Hippocampal formation (tissue), 2 donors: ENCODE measurements at regions not wholly inside any gene's neighbourhood (a gene's known extent, or its start where the extent isn't known, plus 50 kb on each side); places are given as distances from the start of the nearest gene placed in this dataset.
"Not testable (repeated sequence)": the region's sequence is repeated elsewhere in the genome, so short reads cannot be mapped to it uniquely, and the experiment has no call there.

Experiments used
- DNase-seq, 2 donors: peaks; one replicate each; lab custom pipeline; 2025; lab: John Stamatoyannopoulos, UW

DNA sequence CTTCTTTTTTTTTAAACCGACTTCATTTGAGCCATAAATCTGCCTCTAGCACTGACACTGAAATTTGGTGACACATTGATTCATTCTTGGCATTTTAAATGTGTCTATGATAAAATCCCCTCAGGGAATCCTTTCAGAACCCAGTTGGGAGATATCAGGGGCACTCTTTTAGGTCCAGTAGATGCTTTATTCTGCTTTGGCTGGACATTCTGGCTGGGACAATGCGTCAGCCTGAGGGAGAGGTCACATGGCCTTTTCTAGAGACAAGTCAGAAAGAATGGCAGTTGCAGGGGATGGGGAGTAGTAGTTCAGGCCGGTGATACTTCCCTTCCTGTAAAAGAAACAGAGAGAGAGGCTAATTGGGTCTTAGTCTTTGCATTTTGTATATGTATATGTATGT lies 63.1 kb downstream of the TRIM43 start:
- DNase-seq = not testable (repeated sequence)

DNA sequence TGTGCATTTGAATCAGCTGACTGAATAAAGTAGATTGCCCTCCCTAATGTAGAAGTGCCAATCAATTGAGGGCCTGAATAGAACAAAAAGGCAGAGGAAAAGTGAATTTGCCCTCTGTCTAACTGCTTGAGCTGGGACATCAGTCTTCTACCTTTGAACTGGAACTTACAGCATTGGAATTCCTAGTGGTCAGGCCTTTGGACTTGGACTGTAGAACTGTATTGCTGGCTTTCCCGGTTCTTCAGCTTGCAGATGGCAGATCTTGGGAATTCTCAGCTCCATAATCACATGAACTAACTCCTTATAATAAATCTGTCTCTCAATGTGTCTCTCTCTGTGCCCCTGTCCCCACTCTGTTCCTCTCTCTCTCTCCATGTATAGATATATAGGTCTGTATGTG lies 64.8 kb downstream of the TRIM43 start:
- DNase-seq = not testable (repeated sequence)

- DNase-seq = not testable (repeated sequence)
Observed at GRCh38 chr2:95657937-95658336, 66.1 kb downstream of the TRIM43 start.

DNA sequence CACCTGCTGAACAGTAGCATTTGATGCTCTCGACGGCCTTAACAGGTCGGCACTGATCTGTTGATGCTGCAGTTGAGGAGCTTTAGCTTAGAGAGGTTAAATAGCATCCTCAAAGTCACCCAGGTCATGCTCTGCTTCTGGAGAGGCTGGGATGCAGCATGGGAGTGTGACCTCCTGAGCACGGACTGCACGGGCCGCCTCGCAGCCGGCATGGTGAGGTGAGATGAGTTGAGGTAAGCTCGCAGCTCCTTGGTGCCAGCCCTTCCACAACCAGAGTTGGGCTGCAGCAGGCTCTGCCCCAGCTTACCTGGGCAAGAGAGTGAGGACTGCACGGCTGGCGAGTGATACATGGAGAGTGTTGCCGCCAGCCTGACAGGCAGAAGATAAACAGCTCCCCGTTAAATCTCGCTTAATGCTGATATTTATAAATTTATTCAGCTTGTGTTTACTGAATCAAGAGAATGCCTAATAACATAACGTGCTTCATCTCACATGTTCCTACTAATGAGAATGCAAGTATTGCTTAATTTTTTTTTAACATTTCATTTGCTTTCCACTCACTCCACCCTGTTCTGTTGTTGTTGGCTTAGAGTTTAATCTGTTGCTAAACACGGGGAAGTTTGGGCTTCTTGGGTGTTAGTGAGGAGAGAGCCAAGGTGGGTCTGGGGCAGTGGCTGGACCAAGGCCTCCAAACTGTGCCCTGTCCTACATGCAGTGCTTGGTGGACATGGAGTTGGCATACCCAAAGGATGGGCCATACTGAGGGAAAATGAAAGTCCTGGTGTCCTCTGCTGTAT lies 69.2 kb downstream of the TRIM43 start:
- not testable (repeated sequence) for DNase-seq

DNA sequence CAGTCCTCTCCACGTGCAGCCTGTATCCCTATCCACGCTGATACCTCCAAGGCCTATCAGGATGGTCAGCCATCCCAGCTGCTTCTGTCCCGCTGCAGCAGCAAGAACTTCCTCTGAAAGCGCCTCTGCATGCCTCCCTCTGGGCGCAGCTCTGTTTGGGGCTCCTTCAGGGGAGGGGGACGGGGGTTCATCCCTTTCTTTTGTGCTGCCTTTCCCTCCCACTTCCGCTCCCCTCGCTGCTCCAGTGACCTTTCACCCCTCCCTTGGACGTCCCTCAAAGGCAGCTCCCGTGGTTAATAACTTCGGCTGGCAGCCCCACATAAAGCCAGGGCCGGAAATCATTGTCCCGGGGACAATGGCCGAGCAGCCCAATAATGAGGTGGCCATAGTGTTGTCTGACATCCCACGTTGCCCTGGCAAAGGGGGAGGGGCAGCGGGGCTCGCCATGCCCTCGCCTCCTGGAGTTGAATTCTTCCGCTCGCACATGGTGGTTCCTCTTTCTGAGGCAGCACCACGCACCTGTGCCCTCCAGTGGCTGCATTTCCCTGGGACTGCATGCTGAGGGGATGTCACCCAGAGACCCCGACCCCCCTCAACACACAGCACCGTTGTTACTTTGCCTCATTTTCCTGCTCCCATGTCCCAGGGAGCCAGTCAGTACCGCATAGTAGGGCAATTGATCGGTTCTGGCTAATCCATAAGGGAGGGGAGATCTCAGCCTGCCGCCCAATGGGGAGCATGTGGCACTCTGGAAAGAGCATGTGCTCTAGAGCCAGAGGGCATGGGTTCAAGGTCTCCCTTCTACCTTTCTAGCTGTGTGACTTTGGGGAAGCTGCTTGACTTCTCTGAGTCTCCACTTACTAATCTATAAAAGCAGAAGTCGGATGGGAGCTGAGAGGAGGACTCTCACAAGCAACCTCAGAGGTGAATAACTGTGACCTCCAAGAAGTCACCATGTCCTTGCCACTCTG lies 72.0 kb downstream of the TRIM43 start:
- DNase-seq = not testable (repeated sequence)

- not testable (repeated sequence) for DNase-seq
Observed at GRCh38 chr2:95666636-95667035, 74.8 kb downstream of the TRIM43 start.

GRCh38 chr2:95667480-95667879 lies 75.7 kb downstream of the TRIM43 start:
- no peak for DNase-seq

DNA sequence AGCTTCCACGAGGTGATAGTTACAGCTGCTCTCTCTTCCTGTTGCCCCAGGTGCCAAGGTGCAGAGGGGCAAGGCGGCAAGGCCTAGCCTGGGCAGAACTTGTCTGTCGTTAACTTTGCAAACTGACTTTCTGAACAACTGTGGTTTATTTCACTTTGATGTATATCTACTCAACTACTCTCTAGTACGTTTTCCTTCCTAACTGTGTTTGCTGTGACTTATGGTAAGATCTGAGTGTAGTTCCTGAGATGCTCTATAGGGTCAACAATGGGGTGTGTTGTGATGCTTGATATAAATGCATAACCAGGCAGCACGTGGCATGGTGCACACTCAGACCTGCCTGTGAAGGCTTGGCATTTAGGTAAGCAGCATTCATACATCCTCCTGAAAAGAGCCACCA lies 77.1 kb downstream of the TRIM43 start:
- DNase-seq = not testable (repeated sequence)

DNA sequence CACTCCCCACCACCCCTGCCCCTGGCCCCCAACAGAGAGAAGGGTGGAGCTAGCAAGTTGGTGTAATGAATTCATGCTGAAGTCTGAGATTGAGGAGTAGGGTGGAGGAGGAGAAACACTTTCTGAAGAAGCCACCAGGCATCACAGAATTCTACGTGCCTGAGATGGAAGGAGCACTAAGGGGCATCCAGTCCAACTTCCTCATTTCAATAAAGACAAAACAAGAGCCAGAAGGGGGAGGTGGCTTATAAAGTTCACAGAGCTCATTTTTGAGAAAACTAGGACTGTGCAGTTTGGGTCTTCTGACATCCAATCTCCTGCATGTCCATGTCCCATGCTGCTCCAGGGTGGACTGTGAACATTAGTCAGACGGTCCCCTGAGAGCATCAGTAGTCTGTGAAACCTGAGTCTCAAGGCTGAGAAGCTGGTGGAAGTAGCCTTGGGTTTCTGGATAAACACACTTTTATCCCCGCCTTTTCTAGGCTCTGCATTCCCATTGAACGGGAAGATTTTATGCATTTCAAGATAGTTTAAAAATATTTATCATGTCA lies 77.7 kb downstream of the TRIM43 start:
- no peak for DNase-seq

DNA sequence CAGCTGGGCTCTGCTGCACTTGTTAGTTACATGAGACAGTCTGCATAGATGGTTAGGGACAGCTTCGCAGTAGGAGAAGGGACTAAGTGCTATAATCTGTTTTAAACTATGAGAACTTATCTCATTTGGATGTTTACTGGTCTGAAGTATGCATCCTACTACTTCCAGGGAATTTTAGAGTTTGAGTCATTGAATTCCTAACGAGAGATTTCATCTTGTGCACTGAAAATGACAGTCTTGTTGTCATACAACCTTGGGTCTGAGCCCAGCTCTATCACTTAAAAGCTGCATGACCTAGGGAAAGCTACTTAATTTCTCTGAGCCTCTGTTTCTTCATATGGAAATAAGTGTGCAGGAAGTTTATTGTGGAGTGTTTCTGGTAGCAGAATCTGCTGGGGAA lies 78.4 kb downstream of the TRIM43 start:
- no peak for DNase-seq

DNA sequence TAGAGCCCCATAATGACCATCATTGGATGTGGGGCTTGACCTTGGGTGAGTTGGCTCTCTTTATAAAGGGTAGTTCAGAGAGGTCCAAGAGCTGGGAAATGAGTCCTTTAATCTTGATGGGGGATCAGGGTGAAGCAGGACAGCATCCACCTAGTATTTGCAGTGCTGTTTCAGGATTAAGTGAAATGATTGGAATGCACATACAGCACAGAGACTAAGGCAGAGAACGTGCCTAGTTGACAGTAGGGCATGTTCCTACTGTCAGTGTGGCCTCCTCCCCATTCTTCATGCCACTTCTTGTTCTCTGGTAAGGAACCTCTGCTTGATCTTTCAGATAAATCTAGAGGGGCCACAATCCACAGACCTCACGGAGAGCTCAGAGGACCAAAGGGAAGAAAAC lies 78.9 kb downstream of the TRIM43 start:
- DNase-seq = no peak

DNA sequence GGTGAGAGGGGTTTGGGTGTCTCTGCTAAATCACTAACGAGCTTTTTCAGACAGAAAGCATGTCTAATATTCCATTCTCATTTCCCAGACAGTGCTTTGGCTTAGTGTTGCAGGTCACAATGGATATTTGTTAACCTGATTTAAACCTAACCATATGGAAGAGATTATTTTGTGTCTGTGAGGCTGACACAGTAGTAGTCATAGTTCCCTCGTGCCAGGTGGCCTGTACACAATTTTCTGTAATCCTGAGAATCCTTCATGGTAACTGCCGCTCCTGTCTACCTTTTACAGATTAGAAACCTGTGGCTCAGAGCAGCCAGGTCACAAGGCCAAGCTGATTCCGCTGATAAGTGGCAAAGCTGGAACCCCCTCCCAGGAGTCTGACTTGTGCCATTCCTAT lies 79.4 kb downstream of the TRIM43 start:
- not testable (repeated sequence) for DNase-seq

DNA sequence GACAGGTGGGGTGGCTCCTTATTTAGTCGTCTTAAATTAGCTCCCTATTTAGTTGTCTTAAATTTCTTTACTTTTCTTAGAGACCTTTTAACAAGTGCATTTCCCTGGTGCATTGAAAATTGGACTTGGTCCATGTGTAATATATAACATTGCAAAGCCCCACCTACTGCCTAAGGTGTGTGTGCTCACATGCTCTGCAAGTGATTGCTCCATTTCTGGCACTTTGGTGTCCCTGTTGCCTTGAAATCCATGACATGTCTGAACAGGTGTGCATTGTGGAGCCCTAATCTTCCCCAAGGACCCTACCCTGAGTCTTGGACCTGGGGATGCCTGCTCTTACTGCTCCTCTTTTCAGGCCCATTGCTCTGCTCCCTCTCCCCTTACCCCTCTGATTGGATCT lies 80.2 kb downstream of the TRIM43 start:
- DNase-seq = not testable (repeated sequence)

DNA sequence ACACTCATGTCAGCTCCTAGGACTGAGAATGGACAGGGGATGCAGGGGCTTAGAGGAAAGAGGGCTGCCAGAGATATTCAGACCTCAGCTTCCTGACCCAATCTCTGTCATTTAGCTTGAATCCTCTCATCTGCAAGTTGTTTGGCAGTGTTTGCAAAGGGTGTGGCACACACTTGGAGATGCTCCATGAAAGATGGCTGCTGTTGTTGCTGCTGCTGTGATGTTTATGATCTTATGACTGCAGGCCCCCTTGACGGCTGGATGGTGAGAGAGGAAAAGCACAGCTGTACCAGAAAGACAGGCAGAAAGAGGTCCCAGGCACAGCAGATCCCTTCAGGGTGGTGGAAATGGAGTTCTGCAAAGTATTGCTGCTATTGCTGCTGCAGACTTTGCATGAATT lies 80.7 kb downstream of the TRIM43 start:
- not testable (repeated sequence) for DNase-seq

GRCh38 chr2:95674186-95674585 lies 82.4 kb downstream of the TRIM43 start:
- no peak for DNase-seq

DNA sequence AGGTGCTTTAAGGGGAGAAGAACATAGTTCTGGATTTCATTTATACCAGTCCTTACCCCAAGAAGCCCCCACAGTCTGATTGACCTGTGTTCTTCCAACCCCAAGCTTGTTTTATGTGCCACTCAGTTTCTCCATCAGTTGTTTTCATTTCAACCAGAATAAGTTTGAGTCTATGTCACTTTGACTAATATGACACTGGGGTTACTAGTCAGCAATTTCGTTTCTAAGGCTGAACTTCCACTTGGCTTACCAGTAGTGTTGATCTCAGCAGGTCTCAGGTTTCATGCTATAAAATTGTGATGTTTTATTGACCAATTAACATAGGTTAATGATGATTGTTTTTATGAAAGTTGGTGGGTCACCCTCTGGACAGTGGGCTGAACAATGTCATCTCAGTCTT lies 84.8 kb downstream of the TRIM43 start:
- not testable (repeated sequence) for DNase-seq

- no peak for DNase-seq
Observed at GRCh38 chr2:95677346-95677745, 85.5 kb downstream of the TRIM43 start.

- DNase-seq = not testable (repeated sequence)
Observed at GRCh38 chr2:95677833-95678232, 86.0 kb downstream of the TRIM43 start.

DNA sequence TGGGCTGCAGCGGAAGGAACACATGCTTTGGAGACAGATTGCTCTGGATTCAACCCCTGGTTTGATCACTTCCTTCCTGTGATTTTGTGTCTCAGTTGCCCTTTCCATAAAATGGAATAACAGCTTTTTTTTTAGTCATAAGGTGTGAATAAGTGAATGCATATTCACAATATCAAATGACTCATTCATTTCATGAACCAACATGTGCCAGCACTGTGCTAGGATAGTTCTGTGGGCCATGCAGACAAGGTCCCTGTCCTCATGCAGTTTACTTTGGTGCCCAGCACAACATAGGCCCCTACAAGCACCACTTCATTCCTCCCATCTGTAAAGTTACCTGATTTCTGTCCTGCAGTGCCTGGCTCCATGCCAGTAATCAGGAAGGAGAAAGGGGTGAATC lies 89.4 kb downstream of the TRIM43 start:
- not testable (repeated sequence) for DNase-seq

- not testable (repeated sequence) for DNase-seq
Observed at GRCh38 chr2:95681589-95682081, 89.8 kb downstream of the TRIM43 start.

DNA sequence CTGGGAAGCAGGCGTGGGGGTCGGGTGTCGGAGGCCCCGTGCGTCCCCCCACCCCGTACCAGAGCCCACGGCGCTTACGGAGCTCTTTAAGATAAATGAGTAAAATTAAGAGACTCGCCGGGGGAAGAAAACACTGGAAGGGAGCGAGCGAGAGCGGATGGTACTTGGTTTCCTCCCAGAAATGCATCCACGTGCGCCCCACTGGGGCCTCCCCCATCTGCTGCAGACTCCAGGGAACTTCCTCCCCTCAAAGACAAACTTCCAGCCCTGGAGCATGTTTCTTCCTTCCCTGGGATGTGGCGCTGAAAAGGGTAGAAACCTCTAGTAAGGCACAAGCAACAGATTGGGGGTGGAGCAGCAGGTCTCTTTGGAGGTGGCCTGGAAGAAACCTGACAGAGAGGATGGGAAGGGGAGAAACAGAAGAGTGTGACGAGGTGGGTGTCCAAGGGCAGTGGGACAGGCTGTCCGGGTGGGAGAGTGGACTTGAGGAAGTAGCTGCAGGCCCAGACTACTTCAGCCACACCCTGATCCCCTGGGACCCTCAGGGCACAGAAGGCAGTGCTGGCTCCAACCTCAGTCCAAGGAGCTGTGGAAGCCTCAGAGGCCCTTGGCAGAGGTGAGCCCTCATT lies 91.2 kb downstream of the TRIM43 start:
- not testable (repeated sequence) for DNase-seq

- DNase-seq = no peak
Observed at GRCh38 chr2:95685513-95685912, 93.7 kb downstream of the TRIM43 start.
